ENCODE measurements at regions not wholly inside any gene's neighbourhood (a gene's known extent, or its start where the extent isn't known, plus 50 kb on each side); places are given as distances from the start of the nearest gene placed in this dataset.

- no peak for TF ChIP-seq EZH2 (IDR thresholded peaks at IDR 0.05; ENCODE audit: borderline replicate concordance, low read length)
- no peak for TF ChIP-seq CTCF (conservative IDR thresholded peaks at IDR 0.05 in 1 of 2, IDR thresholded peaks at IDR 0.05 in 1 of 2; ENCODE audit: extremely low read depth in 1 of 2, insufficient read depth in 1 of 2, low read depth in 1 of 2, low read length in 2 of 2)
Observed at GRCh38 chr12:125614058-125614457, 548.8 kb downstream of the AACS start.

Measured in mammary epithelial cell (primary cell).